ENCODE measurements at regions not wholly inside any gene's neighbourhood (a gene's known extent, or its start where the extent isn't known, plus 50 kb on each side); places are given as distances from the start of the nearest gene placed in this dataset.
"Not testable (repeated sequence)": the region's sequence is repeated elsewhere in the genome, so short reads cannot be mapped to it uniquely, and the experiment has no call there.

DNA sequence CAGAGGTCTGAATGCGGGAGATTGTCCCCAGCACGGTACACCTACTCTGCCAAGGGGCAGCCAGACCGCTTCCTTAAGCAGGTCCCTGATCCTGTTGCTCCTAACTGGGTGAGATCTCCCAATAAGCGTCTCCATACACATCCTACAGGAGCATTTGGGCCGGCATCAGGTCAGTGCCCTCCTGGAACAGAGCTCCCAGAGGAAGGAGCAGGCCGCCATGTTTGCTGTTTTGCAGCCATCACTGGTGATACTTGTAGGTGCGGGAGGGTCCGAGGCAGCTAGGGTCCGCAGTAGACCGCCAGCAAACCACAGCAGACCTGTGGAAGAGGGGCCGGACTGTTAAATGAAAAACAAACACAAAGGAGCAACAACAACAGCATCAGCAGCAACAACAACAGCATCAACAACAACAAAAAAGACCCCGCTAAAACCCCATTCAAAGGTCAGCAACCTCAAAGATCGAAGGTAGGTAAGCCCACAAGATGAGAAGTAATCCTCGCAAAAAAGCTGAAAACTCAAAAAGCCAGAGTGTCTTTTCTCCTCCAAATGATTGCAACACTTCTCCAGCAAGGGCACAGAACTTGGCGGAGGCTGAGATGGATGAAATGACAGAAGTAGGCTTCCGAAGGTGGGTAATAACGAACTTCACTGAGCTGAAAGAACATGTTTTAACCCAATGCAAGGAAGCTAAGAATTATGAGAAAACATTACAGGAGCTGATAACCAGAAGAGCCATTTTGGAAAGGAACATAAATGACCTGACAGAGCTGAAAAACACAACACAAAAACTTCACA, 79.0 kb upstream of the CDH7 start:
- no peak for DNase-seq (ENCODE audit: low read depth)

DNA sequence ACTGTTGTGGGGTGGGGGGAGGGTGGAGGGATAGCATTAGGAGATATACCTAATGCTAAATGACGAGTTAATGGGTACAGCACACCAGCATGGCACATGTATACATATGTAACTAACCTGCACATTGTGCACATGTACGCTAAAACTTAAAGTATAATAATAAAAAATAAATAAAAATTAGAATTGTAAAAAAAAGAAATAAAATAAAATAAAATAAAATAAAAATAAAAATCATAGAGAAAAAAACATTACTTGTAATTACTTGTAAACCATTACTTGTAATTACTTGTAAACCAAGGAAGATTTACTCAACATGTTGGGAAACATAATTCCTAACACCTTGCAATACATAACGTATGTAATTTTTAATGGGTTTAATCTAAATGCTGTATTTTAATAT, 80.7 kb upstream of the CDH7 start:
- DNase-seq (ENCODE audit: low read depth), result not testable (repeated sequence)

DNA sequence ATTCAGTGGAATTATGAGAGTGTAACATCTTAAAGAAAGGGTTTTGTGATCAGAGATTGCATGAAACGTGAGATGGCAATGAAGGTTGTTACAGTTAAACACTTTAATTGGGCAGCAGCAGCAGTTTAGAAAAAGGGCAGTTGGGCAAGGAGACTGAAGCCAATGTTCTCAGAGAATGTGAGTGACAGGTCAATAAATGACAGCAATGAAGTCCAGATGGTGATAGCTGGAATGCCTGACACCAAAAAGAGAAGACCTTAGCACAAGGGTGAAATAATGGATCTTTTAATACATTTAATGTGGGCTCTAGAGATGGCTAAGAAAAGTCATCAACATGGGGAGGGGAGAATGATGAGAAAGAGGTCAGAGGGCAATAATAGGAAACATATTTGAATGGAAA, 89.4 kb upstream of the CDH7 start:
- DNase-seq (ENCODE audit: low read depth), result no peak

DNA sequence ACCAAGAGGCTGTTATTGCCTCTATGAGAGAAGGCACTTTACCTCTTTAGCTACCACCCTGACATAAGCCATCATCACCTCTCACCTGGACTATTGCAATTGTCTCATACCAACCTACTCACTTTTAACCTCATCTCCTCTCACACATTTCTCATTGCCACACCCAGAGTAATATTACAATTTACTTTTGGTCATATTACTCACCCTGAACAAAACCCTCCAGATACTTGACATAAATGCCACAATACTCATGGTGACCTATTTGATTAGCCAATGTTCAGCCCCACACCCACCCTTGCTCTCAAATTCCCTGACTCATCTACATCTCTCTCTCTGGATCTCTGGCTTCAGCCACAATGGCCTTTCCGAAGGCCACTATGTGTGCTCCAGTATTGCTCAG, 90.9 kb upstream of the CDH7 start:
- peak; percentile 16 for DNase-seq (ENCODE audit: low read depth)

DNA sequence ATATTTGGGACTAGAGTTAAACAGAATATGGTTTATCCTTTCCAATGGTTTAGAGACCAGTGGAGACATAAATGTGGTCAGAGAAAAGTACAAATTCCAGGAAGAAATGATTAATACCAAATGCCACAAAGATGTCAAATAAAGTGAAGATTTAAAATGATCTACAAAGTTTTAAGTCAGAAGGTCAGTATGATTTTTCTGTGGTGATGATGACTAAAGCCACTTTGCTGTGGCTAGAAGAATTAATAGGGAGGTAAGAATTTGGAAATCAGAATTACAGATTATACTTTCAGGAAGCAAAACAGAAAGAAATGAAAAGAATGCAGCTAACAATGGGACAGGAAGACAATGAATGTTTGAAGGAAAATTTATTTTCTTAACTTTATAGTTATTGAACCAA, 91.5 kb upstream of the CDH7 start:
- peak; percentile 2 for DNase-seq (ENCODE audit: low read depth)

DNA sequence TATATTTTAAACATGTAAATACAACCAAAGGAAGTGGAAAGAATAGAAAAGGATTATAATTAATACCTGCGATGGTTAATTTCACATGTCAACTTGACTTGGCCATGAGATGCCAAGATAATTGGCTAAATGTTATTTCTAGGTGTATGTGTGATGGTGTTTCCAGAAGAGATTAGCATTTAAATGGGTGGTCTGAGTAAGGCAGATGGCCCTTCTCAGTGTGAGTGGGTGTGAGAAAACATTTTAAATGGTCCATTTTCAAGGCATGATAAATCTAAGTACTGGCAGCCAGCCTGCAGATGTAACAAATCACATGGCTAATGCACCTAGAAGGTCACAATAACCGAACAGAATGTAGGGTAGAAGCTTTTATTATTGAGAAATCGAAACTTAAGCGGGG, 99.6 kb upstream of the CDH7 start:
- DNase-seq (ENCODE audit: low read depth), result no peak

DNA sequence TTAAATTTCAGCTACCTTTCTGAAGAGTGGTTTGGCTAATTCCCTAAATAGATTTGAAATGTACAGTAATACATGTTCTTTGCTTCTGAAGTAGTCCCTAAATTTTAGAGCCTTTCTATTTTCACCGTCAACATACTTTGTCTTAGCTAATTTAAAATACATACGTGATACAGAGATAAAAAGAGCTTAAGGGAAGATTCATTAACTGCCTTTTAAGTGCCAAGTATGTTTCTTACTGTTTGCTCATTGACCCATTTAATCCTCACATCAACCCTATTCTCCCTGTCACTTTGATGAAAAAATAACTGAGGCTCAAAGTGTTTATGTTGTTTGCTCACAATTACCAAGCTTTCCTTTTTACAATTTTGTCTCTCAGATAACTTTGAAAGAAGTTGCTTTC, 118.6 kb upstream of the CDH7 start:
- DNase-seq (ENCODE audit: low read depth), result no peak

GRCh38 chr18:65631766-65632165, 119.0 kb upstream of the CDH7 start:
- DNase-seq (ENCODE audit: low read depth), result no peak

DNA sequence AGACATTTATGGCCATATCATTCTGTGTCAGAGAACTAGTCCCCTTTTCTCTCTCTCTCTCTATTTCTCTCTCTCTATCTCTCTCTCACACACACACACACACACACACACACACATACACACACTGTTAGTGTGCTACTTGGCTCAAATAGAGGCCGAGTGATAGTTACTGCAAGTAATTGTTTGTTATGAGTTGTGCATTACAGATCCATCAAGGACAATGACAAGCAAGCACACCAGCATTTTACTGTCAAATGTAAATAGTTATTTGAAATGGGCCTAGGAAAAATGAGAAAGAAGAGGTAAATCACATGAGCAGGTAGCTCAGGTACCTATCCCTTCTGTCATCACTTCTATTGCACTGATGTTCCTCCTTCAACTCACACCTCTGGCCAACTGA, 122.4 kb upstream of the CDH7 start:
- DNase-seq (ENCODE audit: low read depth), result no peak

- DNase-seq (ENCODE audit: low read depth), result no peak
These were observed 127.1 kb upstream of the CDH7 start for GRCh38 chr18:65623676-65624075.

GRCh38 chr18:65622436-65622835, 128.4 kb upstream of the CDH7 start:
- DNase-seq (ENCODE audit: low read depth), result no peak

GRCh38 chr18:65620076-65620696, 130.6 kb upstream of the CDH7 start:
- DNase-seq (ENCODE audit: low read depth), result no peak

- no peak for DNase-seq (ENCODE audit: low read depth)
These were observed 139.9 kb upstream of the CDH7 start for GRCh38 chr18:65610939-65611338.

- no peak for DNase-seq (ENCODE audit: low read depth)
These were observed 142.3 kb upstream of the CDH7 start for GRCh38 chr18:65608471-65608870.

DNA sequence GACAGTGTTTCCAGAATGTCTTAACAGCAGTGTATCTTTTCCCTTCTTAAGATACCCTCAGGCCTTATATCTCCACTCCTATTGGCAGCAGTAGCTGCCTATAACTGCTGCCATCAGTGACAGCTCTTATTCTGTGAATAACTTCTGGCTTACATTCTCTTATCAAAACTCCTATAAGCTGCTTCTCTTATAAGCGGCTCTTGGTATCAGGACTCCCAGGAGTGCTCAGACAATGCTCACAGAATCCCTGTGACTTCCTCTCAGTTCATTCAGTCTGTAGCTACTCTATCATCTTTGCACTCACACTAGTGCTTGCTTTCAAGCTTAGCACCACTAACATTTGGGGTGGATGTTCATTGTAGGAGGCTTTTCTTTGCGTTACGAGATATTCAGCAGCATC, 143.7 kb upstream of the CDH7 start:
- no peak for DNase-seq (ENCODE audit: low read depth)

DNA sequence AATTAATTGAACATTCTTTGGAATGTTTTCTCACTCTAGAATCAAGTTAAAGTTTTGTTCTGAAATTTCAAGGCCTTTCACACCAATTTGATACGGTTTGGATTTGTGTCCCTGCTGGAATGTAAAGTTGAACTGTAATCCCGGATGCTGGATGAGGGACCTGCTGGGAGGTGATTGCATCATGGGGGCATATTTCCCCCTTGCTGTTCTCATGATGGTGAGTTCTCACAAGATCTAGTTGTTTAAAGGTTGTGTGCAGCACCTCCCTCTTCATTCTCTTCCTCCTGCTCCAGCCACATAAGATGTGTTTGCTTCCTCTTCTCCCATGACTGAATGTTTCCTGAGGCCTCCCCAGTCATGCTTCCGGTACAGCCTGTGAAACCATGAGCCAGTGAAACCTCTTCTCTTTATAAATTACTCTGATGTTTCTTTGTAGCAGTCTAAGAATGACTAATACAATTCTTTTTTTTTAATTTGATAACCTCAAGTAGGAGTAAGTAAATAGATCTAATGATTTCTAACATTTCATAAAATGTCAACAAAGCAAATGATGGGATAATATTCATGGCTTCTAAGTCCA, 144.2 kb upstream of the CDH7 start:
- no peak for DNase-seq (ENCODE audit: low read depth)

DNA sequence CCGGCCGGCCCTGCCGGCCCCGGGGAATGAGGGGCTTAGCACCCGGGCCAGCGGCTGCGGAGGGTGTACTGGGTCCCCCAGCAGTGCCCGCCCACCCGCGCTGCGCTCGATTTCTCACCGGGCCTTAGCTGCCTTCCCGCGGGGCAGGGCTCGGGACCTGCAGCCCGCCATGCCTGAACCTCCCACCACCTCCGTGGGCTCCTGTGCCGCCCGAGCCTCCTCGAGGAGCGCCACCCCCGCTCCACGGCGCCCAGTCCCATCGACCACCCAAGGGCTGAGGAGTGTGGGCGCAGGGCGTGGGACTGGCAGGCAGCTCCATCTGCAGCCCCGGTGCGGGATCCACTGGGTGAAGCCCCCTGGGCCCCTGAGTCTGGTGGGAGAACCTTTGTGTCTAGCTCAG, 145.5 kb upstream of the CDH7 start:
- DNase-seq (ENCODE audit: low read depth), result not testable (repeated sequence)

DNA sequence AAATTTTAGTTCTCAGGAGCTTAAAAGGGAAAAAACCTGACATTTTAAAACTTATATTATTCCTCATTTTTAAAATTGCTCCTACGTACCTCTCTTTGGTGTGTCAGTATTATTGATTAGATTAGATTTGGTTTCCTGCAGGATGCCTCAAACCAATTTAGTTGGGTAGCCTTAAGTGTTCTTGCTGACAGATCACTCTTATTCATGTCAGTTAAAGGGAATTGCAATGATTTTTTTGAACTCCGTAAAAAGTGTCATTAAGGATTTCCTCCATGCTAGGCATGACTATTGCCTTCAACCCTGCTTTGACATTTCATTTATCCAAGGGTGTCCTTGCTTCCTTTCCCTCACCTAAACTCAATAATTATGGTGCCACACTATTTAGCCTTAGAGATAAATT, 149.0 kb upstream of the CDH7 start:
- no peak for DNase-seq (ENCODE audit: low read depth)

- DNase-seq (ENCODE audit: low read depth), result no peak
These were observed 158.4 kb upstream of the CDH7 start for GRCh38 chr18:65592435-65592834.

DNA sequence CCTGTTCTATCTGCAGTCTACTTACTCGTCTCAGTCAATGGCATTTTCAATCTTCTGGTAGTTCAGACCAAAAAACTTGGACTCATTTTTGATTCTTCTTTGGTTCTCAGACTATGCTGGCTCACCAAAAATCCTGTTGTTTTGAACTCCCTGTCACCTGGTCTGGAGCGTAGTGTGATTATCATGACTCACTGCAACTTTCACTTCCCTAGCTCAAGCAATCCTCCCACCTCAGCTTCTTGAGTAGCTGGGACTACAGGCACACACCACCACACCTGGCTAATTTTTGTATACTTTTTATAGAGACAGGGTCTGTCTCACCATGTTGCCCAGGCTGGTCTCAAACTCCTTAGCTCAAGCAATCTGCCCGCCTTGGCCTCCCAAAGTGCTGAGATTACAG, 163.3 kb upstream of the CDH7 start:
- no peak for DNase-seq (ENCODE audit: low read depth)

- not testable (repeated sequence) for DNase-seq (ENCODE audit: low read depth)
These were observed 168.7 kb upstream of the CDH7 start for GRCh38 chr18:65582094-65582493.

DNA sequence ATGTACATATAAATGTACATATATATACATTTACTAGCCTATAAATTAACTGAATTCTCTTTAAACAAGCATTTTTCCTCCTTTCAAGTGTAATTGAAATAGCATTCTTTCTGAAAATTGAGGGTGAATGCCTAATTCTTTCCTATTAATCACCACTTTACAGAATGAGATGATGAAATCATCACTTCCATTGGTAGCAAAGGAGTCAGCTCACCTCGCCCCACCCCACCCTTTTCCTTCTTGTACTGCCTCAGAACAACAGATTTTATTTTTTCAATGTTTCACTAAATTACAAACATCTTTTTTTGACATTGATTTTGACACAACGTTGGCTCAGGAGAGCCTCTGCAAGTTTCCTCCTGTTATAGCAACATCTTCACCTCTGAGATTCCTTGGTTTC, 181.9 kb upstream of the CDH7 start:
- DNase-seq (ENCODE audit: low read depth), result no peak

DNA sequence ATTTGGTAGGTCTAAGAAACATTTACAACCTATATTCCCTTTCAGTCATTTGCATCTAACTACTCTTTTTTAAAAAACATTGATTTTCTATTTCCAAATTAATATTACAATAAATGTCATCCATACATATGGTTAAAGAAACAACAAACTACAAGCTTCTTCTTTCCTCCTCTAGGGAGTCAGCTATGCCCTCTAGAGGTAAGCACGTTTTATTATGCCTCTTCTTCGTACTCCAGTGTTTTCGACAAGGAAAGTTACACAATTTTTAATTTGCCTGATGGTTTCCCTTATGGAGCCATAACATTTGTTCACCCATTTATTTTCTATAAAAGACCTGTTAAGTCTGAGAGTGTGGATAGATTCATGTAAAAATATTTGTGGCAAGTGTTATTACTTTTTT, 183.4 kb upstream of the CDH7 start:
- DNase-seq (ENCODE audit: low read depth), result peak; percentile 0

- DNase-seq (ENCODE audit: low read depth), result no peak
These were observed 202.5 kb upstream of the CDH7 start for GRCh38 chr18:65548316-65548715.

Data from iris pigment epithelial cell (primary cell).